Globus pallidus (tissue), 1 donor: ENCODE measurements at regions not wholly inside any gene's neighbourhood (a gene's known extent, or its start where the extent isn't known, plus 50 kb on each side); places are given as distances from the start of the nearest gene placed in this dataset.

Experiments
- DNase-seq: peaks from one replicate; pipeline ENCODE4 v3.0.0-alpha.2; 2015; ENCODE audit warnings: low spot score

DNA sequence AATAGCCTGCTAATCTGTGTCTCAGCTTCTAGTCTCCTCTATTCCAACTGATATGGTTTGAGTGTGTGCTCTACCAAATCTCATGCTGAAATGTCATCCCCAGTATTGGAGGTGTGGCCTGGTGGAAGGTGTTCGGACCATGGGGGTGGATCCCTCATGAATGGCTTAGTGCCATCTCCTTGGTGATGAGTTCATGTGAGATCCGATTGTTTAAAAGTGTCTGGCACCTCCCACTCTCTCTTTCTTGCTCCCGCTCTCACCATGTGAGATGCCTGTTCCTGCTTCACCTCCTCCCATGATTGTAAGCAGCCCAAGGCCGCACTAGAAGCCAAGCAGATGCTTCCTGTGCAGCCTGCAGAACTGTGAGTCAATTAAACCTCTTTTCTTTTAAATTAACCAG is 73.5 kb upstream of the CAMK1G start:
- DNase-seq, result no peak

DNA sequence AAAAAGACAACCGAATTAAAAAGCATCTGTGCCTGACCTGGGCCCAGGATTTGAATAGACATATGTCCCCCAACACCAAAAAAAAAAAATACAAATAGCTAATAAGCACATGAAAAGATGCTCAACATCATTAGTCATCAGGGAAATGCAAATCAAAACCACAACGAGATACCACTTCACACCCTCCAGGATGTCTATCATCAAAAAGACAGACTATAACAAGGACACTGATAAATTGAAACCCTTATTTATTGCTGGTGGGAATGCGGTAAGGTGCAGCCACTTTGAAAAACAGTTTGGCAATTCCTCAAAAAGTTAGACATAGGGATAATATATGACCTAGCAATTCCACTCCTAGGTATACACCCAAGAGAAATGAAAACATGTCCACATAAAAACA is 72.3 kb upstream of the CAMK1G start:
- no peak for DNase-seq

DNA sequence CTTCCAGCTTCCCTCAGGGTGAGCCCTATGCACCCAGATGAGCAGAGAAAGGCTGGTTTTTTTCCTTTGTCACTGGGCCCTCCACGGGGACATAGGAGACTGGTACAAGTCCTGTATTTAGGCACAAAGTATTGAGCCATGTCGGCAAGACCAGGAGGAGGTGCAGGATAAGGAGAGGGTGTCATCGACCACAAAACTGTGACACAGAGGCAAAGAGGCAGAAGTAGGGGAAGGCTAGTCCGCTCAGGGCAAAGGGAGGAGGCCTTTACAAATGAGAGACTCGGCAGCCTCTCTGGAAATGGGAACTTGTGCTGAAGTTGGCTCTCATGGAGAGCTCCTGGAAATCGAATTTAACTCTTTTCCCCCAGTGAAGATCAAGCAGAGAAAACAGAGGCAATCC is 70.7 kb upstream of the CAMK1G start:
- no peak for DNase-seq

GRCh38 chr1:209513226-209513625 is 70.3 kb upstream of the CAMK1G start:
- DNase-seq, result peak; percentile 2

DNA sequence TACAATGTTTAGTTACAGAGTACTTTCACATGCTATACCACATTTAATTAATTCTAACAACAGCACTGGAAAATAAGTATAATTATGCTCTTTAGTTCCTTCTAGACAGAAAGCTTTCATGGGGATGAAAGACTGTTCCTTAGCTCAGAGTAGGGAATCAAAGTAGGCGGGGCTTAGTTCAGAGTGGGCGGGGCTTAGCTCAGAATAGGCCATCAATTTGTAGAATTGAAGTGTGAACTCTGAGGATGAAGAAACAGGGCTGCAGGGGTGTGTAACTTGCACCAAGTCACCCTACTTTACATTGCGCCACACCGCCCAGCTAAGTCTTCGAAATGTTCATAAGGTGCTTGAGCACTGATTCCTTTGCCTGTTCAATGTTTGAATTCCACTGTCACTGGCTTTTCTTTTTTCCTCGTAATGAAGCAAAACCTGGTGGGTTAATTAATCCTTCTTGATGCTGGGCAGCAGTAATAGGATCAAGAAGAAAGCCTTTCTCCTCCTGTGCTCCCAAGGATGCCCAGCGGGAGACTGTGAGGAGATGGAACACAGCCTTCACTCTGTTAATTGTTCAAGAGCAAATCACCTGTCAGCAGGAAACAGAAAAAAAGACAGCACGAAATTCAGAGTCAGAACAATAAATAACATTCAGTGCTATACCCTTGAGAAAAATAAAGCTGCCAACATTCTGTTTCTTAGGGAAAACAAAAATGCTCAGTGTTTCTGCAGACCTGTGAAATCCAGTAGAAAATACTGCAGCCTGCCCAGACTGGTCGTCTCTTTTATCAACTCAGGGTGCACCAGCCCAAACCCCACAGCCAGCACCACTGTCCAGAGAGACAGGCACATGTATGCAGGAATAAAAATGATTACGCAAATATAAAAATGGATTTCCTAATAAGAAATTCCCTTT is 66.5 kb upstream of the CAMK1G start:
- DNase-seq, result no peak

GRCh38 chr1:209517681-209518050 is 65.8 kb upstream of the CAMK1G start:
- DNase-seq, result no peak

GRCh38 chr1:209519786-209520185 is 63.7 kb upstream of the CAMK1G start:
- no peak for DNase-seq

DNA sequence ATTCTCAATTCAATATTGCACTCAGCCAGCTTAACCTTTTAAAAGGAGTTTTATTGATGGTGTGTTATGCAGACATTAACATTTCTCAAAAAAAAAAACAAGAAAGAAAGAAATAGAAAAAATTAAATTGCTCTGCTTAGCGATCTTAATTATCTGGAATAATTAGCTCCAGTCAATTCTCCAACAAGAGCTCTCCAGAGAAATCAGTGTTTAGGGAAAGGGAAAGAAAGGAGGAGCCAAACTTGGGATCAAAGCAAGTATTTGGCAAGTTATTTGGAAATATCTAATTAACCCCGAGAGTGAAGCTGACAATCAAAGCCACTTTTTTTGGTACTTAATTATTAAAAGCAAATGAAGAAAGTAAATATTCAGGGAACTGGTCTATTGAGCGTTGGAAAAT is 60.7 kb upstream of the CAMK1G start:
- DNase-seq, result no peak

GRCh38 chr1:209526137-209526536 is 57.4 kb upstream of the CAMK1G start:
- no peak for DNase-seq

GRCh38 chr1:209527372-209527771 is 56.1 kb upstream of the CAMK1G start:
- no peak for DNase-seq

GRCh38 chr1:209527993-209528717 is 55.4 kb upstream of the CAMK1G start:
- DNase-seq, result no peak

- DNase-seq, result no peak
Observed at GRCh38 chr1:209529233-209529632, 54.3 kb upstream of the CAMK1G start.

DNA sequence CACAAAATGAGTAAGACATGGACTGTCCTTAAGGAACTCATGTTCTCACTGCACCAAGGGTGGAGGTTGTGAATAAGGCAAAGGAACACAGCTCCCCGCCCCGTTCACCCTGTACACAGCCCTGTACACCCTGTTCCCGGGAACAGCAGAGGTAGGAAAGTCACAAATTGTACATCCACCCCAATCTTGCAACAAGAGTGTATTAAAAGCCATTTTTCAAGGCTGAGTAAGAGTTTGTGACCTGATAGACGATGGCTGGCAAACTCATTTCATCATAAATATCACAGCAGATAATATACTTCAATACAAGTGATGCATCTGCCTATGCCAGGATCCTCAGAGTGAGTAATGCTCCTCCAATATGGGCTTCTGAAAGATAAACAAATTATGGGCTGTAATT is 52.5 kb upstream of the CAMK1G start:
- no peak for DNase-seq

DNA sequence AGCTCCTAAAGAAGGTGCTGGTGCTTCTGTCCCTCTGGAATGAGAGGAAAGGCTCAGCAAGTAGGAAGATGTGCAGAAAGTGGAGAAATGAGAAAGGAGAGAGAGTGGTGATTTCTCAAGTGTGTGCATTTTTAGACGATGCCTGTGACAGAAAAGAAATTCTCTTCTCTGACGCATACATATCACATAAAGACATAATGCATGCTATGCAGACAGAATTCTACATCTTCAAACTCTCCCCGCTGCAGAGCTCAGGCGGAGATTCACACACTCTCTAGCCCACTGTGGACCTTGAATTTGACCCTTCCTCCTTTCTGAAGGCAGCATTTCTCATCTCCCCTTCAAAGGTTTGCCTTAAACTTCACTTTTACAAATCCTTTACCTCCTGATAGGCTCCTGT is 52.0 kb upstream of the CAMK1G start:
- no peak for DNase-seq
